ENCODE measurements at regions not wholly inside any gene's neighbourhood (a gene's known extent, or its start where the extent isn't known, plus 50 kb on each side); places are given as distances from the start of the nearest gene placed in this dataset.

GRCh38 chr3:20510396-20510795, 324.4 kb upstream of the SGO1 start:
- Histone ChIP-seq H3K9ac (ENCODE audit: low read length) (no peak overlapping the region), H3K36me3 (ENCODE audit: control insufficient read depth in 1 of 2, insufficient read depth in 2 of 2, low read length in 2 of 2) (no peaks in the 10 kb centered on the region), H3K4me3 (replicated peaks in 1 of 2; ENCODE audit: low read depth in 1 of 2, low read length in 2 of 2) (no peak overlapping the region), H3K9me3 (ENCODE audit: control insufficient read depth in 1 of 2, insufficient read depth in 1 of 2, low read depth in 1 of 2, low read length in 2 of 2) (no peaks in the 10 kb centered on the region), H3K9me2 (ENCODE audit: insufficient read depth) (no peaks in the 10 kb centered on the region), H3K4me2 (ENCODE audit: low read length) (no peak overlapping the region), H3K4me1 (ENCODE audit: control insufficient read depth in 1 of 2, insufficient read depth in 2 of 2, low read length in 2 of 2) (no peaks in the 10 kb centered on the region), H3K27me3 (ENCODE audit: insufficient read depth, low read length) (no peaks in the 10 kb centered on the region), H4K20me1 (ENCODE audit: insufficient read depth) (no peaks in the 10 kb centered on the region), H3K79me2 (ENCODE audit: insufficient read depth, low read length) (no peaks in the 10 kb centered on the region), H2AFZ (ENCODE audit: low read depth, low read length, poor library complexity, severe bottlenecking) (no peak overlapping the region), H3K27ac (ENCODE audit: low read depth, low read length) (no peak overlapping the region)
- ChIA-PET POLR2A (no interaction called here), CTCF (no interaction called here), RAD21 (ENCODE audit: low non-redundant PET in 1 of 2, low total read pairs in 2 of 2, uncharacterized antibody in 2 of 2, unreplicated experiment in 2 of 2) (no interaction called here)
- no peak for DNase-seq (ENCODE audit: low read depth, low spot score)
- intact Hi-C loops (cut with micrococcal nuclease) = no loop called here
- ATAC-seq = no peak
- TF ChIP-seq ZNF274 (IDR thresholded peaks at IDR 0.05; ENCODE audit: low read depth, low read length) = no peak
- no TSS peak for BruUV-seq (replicated peaks)

GRCh38 chr3:20503394-20504082, 317.5 kb upstream of the SGO1 start:
- ChIA-PET RAD21 (ENCODE audit: low non-redundant PET in 1 of 2, low total read pairs in 2 of 2, uncharacterized antibody in 2 of 2, unreplicated experiment in 2 of 2) (no interaction called here), CTCF (no interaction called here), POLR2A (no interaction called here)
- Histone ChIP-seq H3K36me3 (ENCODE audit: control insufficient read depth in 1 of 2, insufficient read depth in 2 of 2, low read length in 2 of 2) (no peaks in the 10 kb centered on the region), H2AFZ (ENCODE audit: low read depth, low read length, poor library complexity, severe bottlenecking) (no peak overlapping the region), H3K79me2 (ENCODE audit: insufficient read depth, low read length) (no peaks in the 10 kb centered on the region), H4K20me1 (ENCODE audit: insufficient read depth) (no peaks in the 10 kb centered on the region), H3K4me1 (ENCODE audit: control insufficient read depth in 1 of 2, insufficient read depth in 2 of 2, low read length in 2 of 2) (no peaks in the 10 kb centered on the region), H3K9ac (ENCODE audit: low read length) (no peak overlapping the region), H3K27me3 (ENCODE audit: insufficient read depth, low read length) (no peaks in the 10 kb centered on the region), H3K9me3 (ENCODE audit: control insufficient read depth in 1 of 2, insufficient read depth in 1 of 2, low read depth in 1 of 2, low read length in 2 of 2) (no peaks in the 10 kb centered on the region; a peak in 1 of 4 replicates), H3K27ac (ENCODE audit: low read depth, low read length) (no peak overlapping the region), H3K9me2 (ENCODE audit: insufficient read depth) (no peaks in the 10 kb centered on the region), H3K4me3 (replicated peaks in 1 of 2; ENCODE audit: low read depth in 1 of 2, low read length in 2 of 2) (no peak overlapping the region), H3K4me2 (ENCODE audit: low read length) (no peak overlapping the region)
- intact Hi-C loops (cut with micrococcal nuclease) = no loop called here
- TF ChIP-seq CTCF (IDR thresholded peaks at IDR 0.05 in 2 of 3, conservative IDR thresholded peaks at IDR 0.05 in 1 of 3; ENCODE audit: borderline replicate concordance in 1 of 3, insufficient read depth in 1 of 3, low read depth in 2 of 3, low read length in 2 of 3) = no peak
- TF ChIP-seq FOSL1 (IDR thresholded peaks at IDR 0.05; ENCODE audit: low read depth) = no peak
- no peak for TF ChIP-seq JUND (IDR thresholded peaks at IDR 0.05)
- TF ChIP-seq POLR2A (IDR thresholded peaks at IDR 0.05; ENCODE audit: borderline replicate concordance, extremely low read depth, insufficient read depth, insufficient read length) = no peak
- TF ChIP-seq ZNF274 (IDR thresholded peaks at IDR 0.05; ENCODE audit: low read depth, low read length) = no peak
- no peak for TF ChIP-seq SRF (IDR thresholded peaks at IDR 0.05; ENCODE audit: low read depth)
- TF ChIP-seq EZH2phosphoT487 (IDR thresholded peaks at IDR 0.05; ENCODE audit: borderline replicate concordance) = no peak
- no peak for TF ChIP-seq ELF1 (IDR thresholded peaks at IDR 0.05; ENCODE audit: borderline replicate concordance, low read depth)
- TF ChIP-seq RAD21 (IDR thresholded peaks at IDR 0.05; ENCODE audit: low read depth) = no peak
- no peak for TF ChIP-seq MAX (IDR thresholded peaks at IDR 0.05)
- no peak for TF ChIP-seq POLR2AphosphoS5 (IDR thresholded peaks at IDR 0.05; ENCODE audit: low read depth, low read length)
- no TSS peak for BruUV-seq (replicated peaks)
- no peak for DNase-seq (ENCODE audit: low read depth, low spot score)
- ATAC-seq = no peak

Measured in HCT116 (cell line).